H1 (cell line): ENCODE measurements at regions not wholly inside any gene's neighbourhood (a gene's known extent, or its start where the extent isn't known, plus 50 kb on each side); places are given as distances from the start of the nearest gene placed in this dataset.

ENCODE experiments used
- RNF2 ChIP-seq: fragments of 200-900, 300-1000 bp; sonication (generic); IDR thresholded peaks from 2 replicates; pipeline ENCODE4 v1.7.1; 2016; ENCODE audit warnings: borderline replicate concordance, low read depth, mild to moderate bottlenecking, antibody characterized with exemption, low read length; ENCODE audit not compliant: poor library complexity, severe bottlenecking; ENCODE audit errors: missing control alignments

- TF ChIP-seq RNF2, result no peak
Measured at GRCh38 chr2:183521911-183522310, 397.7 kb downstream of the NUP35 start (continued).
